K562 (cell line): ENCODE measurements at regions not wholly inside any gene's neighbourhood (a gene's known extent, or its start where the extent isn't known, plus 50 kb on each side); places are given as distances from the start of the nearest gene placed in this dataset.

Source experiments
- ATAC-seq: fragments of 200-7000 bp; cut with Tn5 transposase; 3 replicates; pipeline ENCODE4 v1.9.1; 2020; ENCODE audit warnings: moderate library complexity
- BruUV-seq: library from RNA; stranded (reverse); fragments of 400-500 nt; replicated peaks from 2 replicates; lab custom pipeline; 2021; lab: Mats Ljungman, UMichigan
- CTCF ChIA-PET: fragments of 300-600 bp; formaldehyde crosslinking; extraction: SDS; loops from one replicate; lab custom pipeline; 2021; ENCODE audit warnings: low intra/inter-chr PET ratio; lab: Yijun Ruan, JAX
- POLR2A ChIA-PET: fragments of 300-600, 350-650 bp; sonication (Branson Sonifier 250); formaldehyde crosslinking; extraction: SDS; loops from one replicate; lab custom pipeline; 2021; ENCODE audit warnings: antibody characterized with exemption, inconsistent platforms; lab: Yijun Ruan, JAX
- DNase-seq, 4 experiments: peaks; one replicate each; pipeline versions ENCODE4 v3.0.0 to v3.0.0-alpha.2; 2011 to 2018; ENCODE audit warnings: low spot score in 3 of 4, mixed read lengths in 3 of 4; ENCODE audit errors: extremely low read depth in 1 of 4
- FAIRE-seq: peaks from 2 replicates; lab custom pipeline; 2011; peaks lifted over from hg19 to GRCh38; lab: Jason Lieb, UNC
- H2AFZ ChIP-seq: 2 replicates; pipeline ENCODE4 v1.6.0; 2011; ENCODE audit warnings: low read depth, low read length, control low read depth, inconsistent platforms
- H3K27ac ChIP-seq: fragments of 200-600 bp; 3 replicates; pipeline ENCODE4 v1.8.0; 2011; ENCODE audit warnings: low read depth, mild to moderate bottlenecking, control low read depth, inconsistent platforms, low read length, moderate library complexity, mixed read lengths; ENCODE audit errors: extremely low read depth
- H3K27me3 ChIP-seq, 2 experiments: fragments of 300-600 bp in 1 of 2; 2 replicates in 1 of 2; 3 replicates in 1 of 2; pipeline versions ENCODE4 v1.6.0 to v1.8.0; 2011; ENCODE audit warnings: inconsistent platforms in 2 of 2, low read length in 2 of 2, mild to moderate bottlenecking in 1 of 2, mixed read lengths in 1 of 2, moderate library complexity in 1 of 2; ENCODE audit not compliant: control insufficient read depth in 2 of 2, insufficient read depth in 2 of 2
- H3K36me3 ChIP-seq: fragments of 300-600 bp; 3 replicates; pipeline ENCODE4 v1.8.0; 2011; ENCODE audit warnings: mild to moderate bottlenecking, low read length, inconsistent platforms; ENCODE audit not compliant: control insufficient read depth, insufficient read depth
- H3K4me1 ChIP-seq, 2 experiments: fragments of 200-600 bp in 1 of 2; replicated peaks in 1 of 2; 2 replicates in 1 of 2; 3 replicates in 1 of 2; pipeline versions ENCODE4 v1.5.1 to v1.8.0; 2011; ENCODE audit warnings: inconsistent platforms in 2 of 2, low read length in 2 of 2, mild to moderate bottlenecking in 1 of 2, mixed read lengths in 1 of 2, moderate library complexity in 1 of 2; ENCODE audit not compliant: control insufficient read depth in 2 of 2, insufficient read depth in 2 of 2
- H3K4me2 ChIP-seq: 2 replicates; pipeline ENCODE4 v1.6.1; 2011; ENCODE audit warnings: low read length, control low read depth, inconsistent platforms, mixed read lengths; ENCODE audit not compliant: insufficient read depth
- H3K4me3 ChIP-seq: fragments of 200-600 bp; sonication (generic), shearing (Covaris generic); 2 replicates; pipeline ENCODE4 v1.5.1; 2016; ENCODE audit warnings: control low read depth, inconsistent platforms
- H3K79me2 ChIP-seq: fragments of 200-600 bp; 3 replicates; pipeline ENCODE4 v1.8.0; 2011; ENCODE audit warnings: low read length, inconsistent platforms; ENCODE audit not compliant: control insufficient read depth, insufficient read depth
- H3K9ac ChIP-seq, 2 experiments: 2 replicates each; pipeline versions ENCODE4 v1.6.0 to v1.6.1; 2011; ENCODE audit warnings: low read depth in 2 of 2, low read length in 2 of 2, control low read depth in 1 of 2, inconsistent platforms in 1 of 2, mild to moderate bottlenecking in 1 of 2, mixed read lengths in 1 of 2; ENCODE audit not compliant: insufficient read depth in 1 of 2
- H3K9me1 ChIP-seq: one replicate; pipeline ENCODE4 v1.6.0; 2011; ENCODE audit warnings: inconsistent platforms, mild to moderate bottlenecking, low read length, moderate library complexity; ENCODE audit not compliant: control insufficient read depth, insufficient read depth
- H3K9me3 ChIP-seq: replicated peaks from 2 replicates; pipeline ENCODE4 v1.5.1; 2011; ENCODE audit warnings: low read depth, low read length, inconsistent platforms; ENCODE audit not compliant: control insufficient read depth, insufficient read depth
- H4K20me1 ChIP-seq: replicated peaks from 2 replicates; pipeline ENCODE4 v1.6.1; 2011; ENCODE audit warnings: low read length, inconsistent platforms, mixed read lengths; ENCODE audit not compliant: control insufficient read depth, insufficient read depth
- BMI1 ChIP-seq: fragments of 150-350 bp; IDR thresholded peaks from 2 replicates; pipeline ENCODE4 v1.6.1; 2014; ENCODE audit warnings: low read length
- JUND ChIP-seq, 2 experiments: IDR thresholded peaks; 2 replicates in 1 of 2; 3 replicates in 1 of 2; pipeline ENCODE4 v1.6.1; 2011; ENCODE audit warnings: borderline replicate concordance in 2 of 2, low read depth in 2 of 2, low read length in 2 of 2, improper control_type of control experiment in 1 of 2, missing biosample characterization in 1 of 2, missing genetic modification characterization in 1 of 2, missing genetic modification reagents in 1 of 2
- KDM1A ChIP-seq, 2 experiments: fragments of 450-650 bp; IDR thresholded peaks; 2 replicates each; pipeline ENCODE4 v1.6.1; 2016; ENCODE audit warnings: mild to moderate bottlenecking in 2 of 2
- POLR2A ChIP-seq: fragments of 450-650 bp; conservative IDR thresholded peaks from 2 replicates; pipeline ENCODE4 v1.6.1; 2016
- SFPQ ChIP-seq: fragments of 200-400 bp; formaldehyde crosslinking; IDR thresholded peaks from 2 replicates; pipeline ENCODE4 v1.6.1; 2017; ENCODE audit warnings: mild to moderate bottlenecking, low read depth, low read length, moderate library complexity
- TGIF2 ChIP-seq: sonication (generic); formaldehyde crosslinking; IDR thresholded peaks from 2 replicates; pipeline ENCODE4 v1.8.1; 2022; ENCODE audit warnings: mild to moderate bottlenecking, missing genetic modification reagents, moderate library complexity
- ZNF444 ChIP-seq: fragments of 250-450 bp; sonication (Bioruptor Pico); IDR thresholded peaks from 2 replicates; pipeline ENCODE4 v1.4.0; 2020; ENCODE audit warnings: mild to moderate bottlenecking, moderate library complexity
- WGBS: fragments of 100-300 bp; shearing (Covaris generic); methylation state at CpG from one replicate; pipeline ENCODE4 v1.1.6; 2016; ENCODE audit warnings: low coverage, mixed read lengths; ENCODE audit not compliant: insufficient coverage; ENCODE audit errors: missing lambda C conversion rate; 5-methylcytosine and 5-hydroxymethylcytosine counted together
- in situ Hi-C: fragments of 300-500 bp; cut with MboI; formaldehyde crosslinking; loops from 4 replicates; pipeline ENCODE4 v1.15.0; 2018; ENCODE audit warnings: inconsistent platforms, mixed read lengths
- intact Hi-C: fragments of 100-400 bp; cut with micrococcal nuclease; formaldehyde crosslinking; loops from 2 replicates; pipeline ENCODE4 v1.14.2; 2022

GRCh38 chr10:52627279-52627678 lies 145.3 kb downstream of the MBL2 start (continued):
- TF ChIP-seq BMI1 (no peak), TGIF2 (CRISPR knock-in tag) (no peak)
- TF ChIP-seq, all 486 proteins: peak for 0

GRCh38 chr10:52631146-52631545 lies 141.4 kb downstream of the MBL2 start:
- Histone ChIP-seq H3K79me2 (no peaks in the 10 kb centered on the region), H2AFZ (no peak overlapping the region), H3K9me3 (0 out of 2 replicates have a peak, but pooled peaks cover 3% of the 10 kb centered on the region), H3K9ac (no peak overlapping the region), H3K27ac (no peak overlapping the region), H3K27me3 (no peaks in the 10 kb centered on the region), H3K36me3 (no peaks in the 10 kb centered on the region), H3K4me1 (no peaks in the 10 kb centered on the region), H3K4me2 (no peak overlapping the region), H4K20me1 (no peaks in the 10 kb centered on the region), H3K9me1 (no peaks in the 10 kb centered on the region), H3K4me3 (no peak overlapping the region)
- FAIRE-seq: no peak
- BruUV-seq: no TSS peak
- intact Hi-C loops (no loop called here), in situ Hi-C loops (no loop called here)
- no peak for DNase-seq
- POLR2A ChIA-PET: no interaction called here
- CTCF ChIA-PET: no interaction called here
- 3% methylated on average over 2 of the region's 2 CpGs for WGBS
- no peak for TF ChIP-seq KDM1A (IDR thresholded peaks at IDR 0.05)
- no peak for TF ChIP-seq POLR2A
- no peak for TF ChIP-seq SFPQ
- no peak for TF ChIP-seq JUND (IDR thresholded peaks at IDR 0.05; ENCODE audit: borderline replicate concordance, low read depth, low read length)
- TF ChIP-seq JUND (tag; IDR thresholded peaks at IDR 0.05; ENCODE audit: borderline replicate concordance, low read depth, low read length): no peak
- TF ChIP-seq ZNF444 (CRISPR knock-in tag): no peak
- no peak for ATAC-seq
